Spleen (tissue), 11 donors: ENCODE measurements at regions not wholly inside any gene's neighbourhood (a gene's known extent, or its start where the extent isn't known, plus 50 kb on each side); places are given as distances from the start of the nearest gene placed in this dataset.
A peak's percentile ranks its signal among the peaks of the same experiment; 100 is the strongest.

Experiments used
- DNase-seq: peaks from one replicate; pipeline ENCODE4 v3.0.0-alpha.2; 2020
- H3K27ac ChIP-seq, 8 donors: fragments of 200-600 bp; sonication (generic) in 7 of 8; 1 replicate in 4 of 8; 2 replicates in 4 of 8; pipeline versions ENCODE4 v1.5.0 to v1.8.0; 2016 to 2021; ENCODE audit warnings: inconsistent platforms in 4 of 8, mild to moderate bottlenecking in 4 of 8, moderate library complexity in 1 of 8
- H3K27me3 ChIP-seq, 7 donors: fragments of 200-600 bp; sonication (generic) in 6 of 7; replicated peaks in 1 of 7; 1 replicate in 4 of 7; 2 replicates in 3 of 7; pipeline versions ENCODE4 v1.5.0 to v1.8.0; 2016 to 2021; ENCODE audit warnings: inconsistent platforms in 3 of 7, mild to moderate bottlenecking in 1 of 7
- H3K36me3 ChIP-seq, 6 donors: fragments of 200-600 bp; sonication (generic) in 5 of 6; 1 replicate in 4 of 6; 2 replicates in 2 of 6; pipeline versions ENCODE4 v1.5.0 to v1.8.0; 2016 to 2021; ENCODE audit warnings: inconsistent platforms in 2 of 6
- H3K4me1 ChIP-seq, 6 donors: fragments of 200-600 bp; sonication (generic) in 5 of 6; 1 replicate in 3 of 6; 2 replicates in 3 of 6; pipeline versions ENCODE4 v1.5.0 to v1.8.0; 2016 to 2021; ENCODE audit warnings: inconsistent platforms in 3 of 6
- H3K4me3 ChIP-seq, 8 donors: fragments of 200-600 bp; sonication (generic) in 7 of 8; 1 replicate in 4 of 8; 2 replicates in 4 of 8; pipeline versions ENCODE4 v1.5.0 to v1.8.0; 2016 to 2021; ENCODE audit warnings: inconsistent platforms in 4 of 8, mild to moderate bottlenecking in 4 of 8, moderate library complexity in 2 of 8
- H3K9me3 ChIP-seq, 8 donors: fragments of 200-600 bp; sonication (generic) in 7 of 8; 1 replicate in 4 of 8; 2 replicates in 4 of 8; pipeline versions ENCODE4 v1.5.0 to v1.8.0; 2016 to 2021; ENCODE audit warnings: inconsistent platforms in 4 of 8
- CTCF ChIP-seq, 11 experiments: fragments of 200-600 bp in 7 of 11; fragments of 450-650 bp in 4 of 11; sonication (generic) in 4 of 11; IDR thresholded peaks in 8 of 11; conservative IDR thresholded peaks in 3 of 11; 1 replicate in 7 of 11; 2 replicates in 4 of 11; pipeline versions ENCODE4 v1.4.0 to v1.8.0; 2016 to 2021; ENCODE audit warnings: antibody characterized with exemption in 11 of 11, inconsistent platforms in 4 of 11, mild to moderate bottlenecking in 1 of 11
- POLR2A ChIP-seq, 3 donors: fragments of 450-650 bp; IDR thresholded peaks; one replicate each; pipeline ENCODE4 v1.5.1; 2017; ENCODE audit warnings: antibody characterized with exemption in 3 of 3, mild to moderate bottlenecking in 1 of 3
- POLR2AphosphoS5 ChIP-seq, 3 donors: sonication (generic); formaldehyde crosslinking; IDR thresholded peaks; one replicate each; pipeline ENCODE4 v1.5.1; 2017; ENCODE audit warnings: antibody characterized with exemption in 3 of 3
- WGBS, 5 donors: extraction: QIAGEN DNeasy Blood & Tissue Kit in 3 of 5; methylation state at CpG; one replicate each; pipeline versions ENCODE4 v1.1.5 to v1.1.7; 2013 to 2018; 5-methylcytosine and 5-hydroxymethylcytosine counted together
- intact Hi-C: fragments of 100-400 bp; cut with DNase I; formaldehyde crosslinking; loops from one replicate; pipeline ENCODE4 v1.15.0; 2023; ENCODE audit warnings: low total_unique reads
- donor health status: healthy with polysubstance abuse.
- donor health status: DM: no; HTN: no; CAD: no; lungs with moderate emphysema.
- donor health status: DM: no; HTN: no; CAD: no.
- donor health status: Bipolar disorder and iron deficiency.
- donor health status: healthy.
- donor health status: DM: no; HTN: no; CAD: no.
- donor health status: DM: yes; HTN: yes; CAD: no.

GRCh38 chr12:59847127-59847526, 251.3 kb downstream of the SLC16A7 start:
- Histone ChIP-seq H3K4me3 (no peak overlapping the region), H3K27ac (no peak overlapping the region), H3K27me3 (no peaks in the 10 kb centered on the region), H3K36me3 (no peaks in the 10 kb centered on the region), H3K4me1 (no peaks in the 10 kb centered on the region), H3K9me3 (peaks cover 0 to 3% (median 0%) of the 10 kb centered on the region in 8 donors)
- TF ChIP-seq POLR2AphosphoS5 (IDR thresholded peaks at IDR 0.05), result no peak
- no peak for TF ChIP-seq POLR2A (IDR thresholded peaks at IDR 0.05)
- no peak for TF ChIP-seq CTCF (IDR thresholded peaks at IDR 0.05 in 8 of 11, conservative IDR thresholded peaks at IDR 0.05 in 3 of 11)
- no peak for DNase-seq
- intact Hi-C loops, result no loop called here

- TF ChIP-seq POLR2AphosphoS5 (IDR thresholded peaks at IDR 0.05) (peak in 1 of 3 donors; percentile 58), CTCF (IDR thresholded peaks at IDR 0.05 in 8 of 11, conservative IDR thresholded peaks at IDR 0.05 in 3 of 11) (no peak)
- Histone ChIP-seq H3K27me3 (no peaks in the 10 kb centered on the region), H3K9me3 (peaks cover 0 to 7% (median 2%) of the 10 kb centered on the region in 8 donors), H3K4me3 (no peak overlapping the region), H3K4me1 (no peaks in the 10 kb centered on the region), H3K27ac (peak overlapping the region in 7 of 8 donors; percentile 63 to 80 (median 71)), H3K36me3 (no peaks in the 10 kb centered on the region)
- intact Hi-C loops, result no loop called here
- DNase-seq, result no peak
- WGBS, 5 donors, result 66 to 82% (median 74%) methylated on average over 2 of the region's 2 CpGs
Measured at GRCh38 chr12:59850268-59850667, 254.4 kb downstream of the SLC16A7 start.

GRCh38 chr12:59858508-59859170, 262.8 kb downstream of the SLC16A7 start:
- TF ChIP-seq POLR2A (IDR thresholded peaks at IDR 0.05), result no peak
- TF ChIP-seq POLR2AphosphoS5 (IDR thresholded peaks at IDR 0.05), result peak in 1 of 3 donors; percentile 65
- Histone ChIP-seq H3K9me3 (peaks cover 0 to 34% (median 16%) of the 10 kb centered on the region in 8 donors), H3K36me3 (no peaks in the 10 kb centered on the region), H3K27ac (peak overlapping the region in 2 of 8 donors; percentile 11 to 23), H3K4me1 (no peaks in the 10 kb centered on the region), H3K4me3 (no peak overlapping the region), H3K27me3 (no peaks in the 10 kb centered on the region)
- intact Hi-C loops, result no loop called here
- WGBS, 5 donors, result 61 to 78% (median 70%) methylated on average over 2 of the region's 2 CpGs
- DNase-seq, result no peak

GRCh38 chr12:59859171-59859510, 263.3 kb downstream of the SLC16A7 start:
- H3K27ac ChIP-seq, result peak overlapping the region in 2 of 8 donors; percentile 11 to 23
- peaks cover 0 to 29% (median 15%) of the 10 kb centered on the region in 8 donors for H3K9me3 ChIP-seq

More at GRCh38 chr12:59859171-59859510, 263.3 kb downstream of the SLC16A7 start:
- no peaks in the 10 kb centered on the region for H3K4me1 ChIP-seq
- TF ChIP-seq CTCF (IDR thresholded peaks at IDR 0.05 in 8 of 11, conservative IDR thresholded peaks at IDR 0.05 in 3 of 11), result no peak
- TF ChIP-seq POLR2A (IDR thresholded peaks at IDR 0.05), result no peak
- TF ChIP-seq POLR2AphosphoS5 (IDR thresholded peaks at IDR 0.05), result no peak
- intact Hi-C loops, result no loop called here
- 86 to 90% (median 87%) methylated on average over 1 of the region's 1 CpG for WGBS, 5 donors
- H3K27me3 ChIP-seq, result no peaks in the 10 kb centered on the region
- no peak for DNase-seq
- no peaks in the 10 kb centered on the region for H3K36me3 ChIP-seq
- no peak overlapping the region for H3K4me3 ChIP-seq
